ENCODE measurements at regions not wholly inside any gene's neighbourhood (a gene's known extent, or its start where the extent isn't known, plus 50 kb on each side); places are given as distances from the start of the nearest gene placed in this dataset.
"Not testable (repeated sequence)": the region's sequence is repeated elsewhere in the genome, so short reads cannot be mapped to it uniquely, and the experiment has no call there.

DNA sequence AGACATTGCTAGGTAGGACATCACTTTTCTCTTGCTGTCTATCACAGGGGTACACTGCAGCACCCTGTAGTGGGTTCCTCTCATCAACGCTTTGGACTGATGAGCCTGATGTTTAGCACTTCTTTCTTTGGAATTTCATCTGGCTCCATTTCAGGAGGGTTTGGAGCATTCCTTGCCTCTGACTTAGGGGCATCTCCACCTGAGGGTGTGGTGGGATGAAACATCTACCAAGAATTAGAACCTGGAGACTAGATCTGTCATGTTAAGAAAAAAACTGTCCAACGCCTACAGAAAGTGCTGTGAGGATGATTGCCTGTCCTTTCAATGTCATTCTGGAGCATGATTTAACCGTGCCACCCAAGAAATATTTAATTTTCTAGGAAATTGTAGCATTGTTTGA is 648.4 kb downstream of the ETS1 start:
- Histone ChIP-seq H3K36me3 (replicated peaks in 1 of 2; ENCODE audit: insufficient read depth in 1 of 2, low read depth in 2 of 2) (no peaks in the 10 kb centered on the region), H3K27me3 (no peaks in the 10 kb centered on the region), H3K27ac (no peak overlapping the region), H3K4me1 (no peaks in the 10 kb centered on the region), H3K4me3 (no peak overlapping the region), H3K9me3 (no peaks in the 10 kb centered on the region)
- 67 to 76% methylated on average over 3 of the region's 3 CpGs for WGBS, 2 donors
- intact Hi-C loops (cut with DNase I) = no loop called here
- TF ChIP-seq CTCF (IDR thresholded peaks at IDR 0.05) (no peak), POLR2A (IDR thresholded peaks at IDR 0.05) (no peak)
- ATAC-seq (no peak), DNase-seq (no peak)

DNA sequence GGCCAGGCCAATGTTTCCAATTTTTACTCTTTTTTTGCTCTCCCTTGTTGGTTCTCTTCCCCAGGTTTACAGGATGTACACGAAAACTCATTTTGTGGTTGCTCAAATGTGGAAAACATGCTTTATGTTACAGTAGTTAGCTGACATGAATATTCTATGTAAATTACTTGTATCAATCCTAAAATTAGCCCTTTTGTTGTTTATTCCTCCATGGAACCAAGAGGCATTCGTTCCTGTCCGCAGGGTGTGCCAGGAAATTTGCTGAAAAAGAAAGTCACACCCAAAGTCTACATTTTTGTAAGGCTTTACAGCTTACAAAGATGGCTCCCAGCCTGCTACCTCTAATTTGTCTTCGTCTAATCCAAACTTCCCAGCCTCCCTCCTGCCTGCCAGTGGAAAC is 652.3 kb downstream of the ETS1 start:
- Histone ChIP-seq H3K27ac (no peak overlapping the region), H3K36me3 (replicated peaks in 1 of 2; ENCODE audit: insufficient read depth in 1 of 2, low read depth in 2 of 2) (no peaks in the 10 kb centered on the region), H3K27me3 (no peaks in the 10 kb centered on the region), H3K4me1 (no peaks in the 10 kb centered on the region), H3K9me3 (no peaks in the 10 kb centered on the region), H3K4me3 (no peak overlapping the region)
- WGBS, 2 donors = 60 to 70% methylated on average over 4 of the region's 4 CpGs
- DNase-seq (no peak), ATAC-seq (no peak)
- intact Hi-C loops (cut with DNase I) = no loop called here
- TF ChIP-seq CTCF (IDR thresholded peaks at IDR 0.05) = no peak
- TF ChIP-seq POLR2A (IDR thresholded peaks at IDR 0.05) = no peak

DNA sequence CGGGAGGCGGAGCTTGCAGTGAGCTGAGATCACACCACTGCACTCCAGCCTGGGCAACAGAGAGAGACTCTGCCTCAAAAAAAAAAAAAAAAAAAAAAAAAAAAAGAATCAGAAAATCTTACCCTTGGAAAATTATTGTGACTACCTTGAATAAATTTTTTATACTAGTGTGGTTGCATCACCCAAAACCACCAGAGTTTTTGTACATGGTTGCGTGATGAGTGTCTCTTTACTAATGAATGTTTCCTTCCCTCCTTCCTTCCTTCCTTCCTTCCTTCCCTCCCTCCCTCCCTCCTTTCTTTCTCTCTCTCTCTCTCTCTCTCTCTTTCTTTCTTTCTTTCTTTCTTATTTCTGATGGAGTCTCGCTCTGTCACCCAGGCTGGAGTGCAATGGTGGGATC is 653.4 kb downstream of the ETS1 start:
- H3K27me3 ChIP-seq; H3K9me3 ChIP-seq; intact Hi-C loops (cut with DNase I); DNase-seq; H3K36me3 ChIP-seq (replicated peaks in 1 of 2; ENCODE audit: insufficient read depth in 1 of 2, low read depth in 2 of 2); ATAC-seq; H3K4me1 ChIP-seq; H3K27ac ChIP-seq; H3K4me3 ChIP-seq: not testable (repeated sequence)
- WGBS, 2 donors = 70 to 86% methylated on average over 4 of the region's 4 CpGs

GRCh38 chr11:127931803-127932202 is 655.6 kb downstream of the ETS1 start:
- H3K4me3 ChIP-seq = no peak overlapping the region
- intact Hi-C loops (cut with DNase I) = no loop called here
- TF ChIP-seq CTCF (IDR thresholded peaks at IDR 0.05) (no peak), POLR2A (IDR thresholded peaks at IDR 0.05) (no peak)
- ATAC-seq = no peak
- no peak overlapping the region for H3K27ac ChIP-seq
- no peaks in the 10 kb centered on the region for H3K9me3 ChIP-seq
- DNase-seq = no peak
- no peaks in the 10 kb centered on the region for H3K36me3 ChIP-seq (replicated peaks in 1 of 2; ENCODE audit: insufficient read depth in 1 of 2, low read depth in 2 of 2)
- H3K4me1 ChIP-seq = no peaks in the 10 kb centered on the region
- WGBS, 2 donors = 67% methylated on average over 7 of the region's 7 CpGs
- H3K27me3 ChIP-seq = peaks cover 0 to 4% of the 10 kb centered on the region in 2 donors

DNA sequence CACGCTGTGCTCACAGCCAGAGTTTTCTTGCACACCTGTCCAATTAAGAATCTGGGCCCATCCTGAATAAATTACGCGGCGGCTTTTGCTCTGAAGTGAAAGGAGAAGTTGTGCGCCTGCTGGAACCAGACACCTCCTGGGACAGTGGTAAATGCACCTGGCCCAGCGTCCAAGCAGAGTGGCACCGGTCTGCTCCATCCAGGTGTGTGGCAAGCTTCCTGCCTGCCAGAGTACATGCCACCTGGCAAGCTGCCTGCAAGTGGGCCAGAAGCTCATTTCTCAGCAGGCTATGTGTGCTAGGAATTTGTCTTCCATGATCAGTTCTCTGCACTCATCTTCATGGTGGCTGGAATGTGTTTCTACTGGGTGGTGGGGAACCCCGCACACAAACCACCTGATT is 660.6 kb downstream of the ETS1 start:
- 75 to 92% methylated on average over 5 to 8 of the region's 8 CpGs for WGBS, 2 donors
- no peak for ATAC-seq
- Histone ChIP-seq H3K36me3 (replicated peaks in 1 of 2; ENCODE audit: insufficient read depth in 1 of 2, low read depth in 2 of 2) (no peaks in the 10 kb centered on the region), H3K4me3 (no peak overlapping the region), H3K27ac (no peak overlapping the region), H3K4me1 (no peaks in the 10 kb centered on the region), H3K27me3 (peaks cover 0 to 4% of the 10 kb centered on the region in 2 donors), H3K9me3 (no peaks in the 10 kb centered on the region)
- intact Hi-C loops (cut with DNase I) = no loop called here
- DNase-seq = peak in 2 of 4 donors; percentile 23 to 41
- no peak for TF ChIP-seq CTCF (IDR thresholded peaks at IDR 0.05)
- no peak for TF ChIP-seq POLR2A (IDR thresholded peaks at IDR 0.05)

Data from body of pancreas (tissue), 4 donors.